Osteocyte (in vitro differentiated cells): ENCODE measurements at regions not wholly inside any gene's neighbourhood (a gene's known extent, or its start where the extent isn't known, plus 50 kb on each side); places are given as distances from the start of the nearest gene placed in this dataset.

Source experiments
- DNase-seq: peaks from one replicate; pipeline ENCODE4 v3.0.0; 2021; ENCODE audit warnings: mixed read lengths; ENCODE audit not compliant: unreplicated experiment; ENCODE audit errors: extremely low spot score
- H3K27ac Mint-ChIP-seq: one replicate; pipeline ENCODE4 v1.8.0; 2021; ENCODE audit warnings: mild to moderate bottlenecking, mixed read lengths; ENCODE audit not compliant: unreplicated experiment
- H3K27me3 Mint-ChIP-seq: one replicate; pipeline ENCODE4 v1.8.0; 2021; ENCODE audit warnings: mixed read lengths; ENCODE audit not compliant: unreplicated experiment
- H3K36me3 Mint-ChIP-seq: one replicate; pipeline ENCODE4 v1.8.0; 2021; ENCODE audit warnings: mixed read lengths; ENCODE audit not compliant: unreplicated experiment
- H3K4me1 Mint-ChIP-seq: one replicate; pipeline ENCODE4 v1.8.0; 2021; ENCODE audit warnings: mixed read lengths; ENCODE audit not compliant: unreplicated experiment
- H3K4me3 Mint-ChIP-seq: one replicate; pipeline ENCODE4 v1.8.0; 2021; ENCODE audit warnings: mild to moderate bottlenecking, moderate library complexity, mixed read lengths; ENCODE audit not compliant: unreplicated experiment
- H3K9me3 Mint-ChIP-seq: one replicate; pipeline ENCODE4 v1.8.0; 2021; ENCODE audit warnings: mixed read lengths; ENCODE audit not compliant: unreplicated experiment
- CTCF ChIP-seq: fragments of 200-600 bp; sonication (generic); IDR thresholded peaks from 2 replicates; pipeline ENCODE4 v1.5.0; 2021; ENCODE audit warnings: antibody characterized with exemption, mild to moderate bottlenecking, moderate library complexity

DNA sequence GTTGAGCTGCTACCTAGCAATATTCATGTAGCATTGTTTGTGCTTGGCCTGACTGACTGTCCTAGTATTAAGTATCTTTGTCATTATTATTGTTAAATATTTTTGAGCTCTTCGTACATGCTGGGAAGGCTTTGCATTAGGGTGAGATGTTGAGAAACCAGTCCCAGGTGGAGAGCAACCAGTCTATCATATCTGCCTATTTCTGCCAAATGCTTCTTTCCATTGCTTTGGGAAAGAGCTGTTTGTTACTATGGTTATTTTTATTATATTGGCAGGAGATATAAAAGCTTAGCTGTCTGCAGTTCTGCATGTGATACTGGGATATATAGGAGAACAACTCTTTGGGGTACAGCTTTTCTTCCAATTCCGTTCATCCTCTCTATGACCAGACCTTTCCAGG lies 85.1 kb downstream of the CLDN17 start:
- Mint-ChIP-seq H3K36me3 (no peaks in the 10 kb centered on the region), H3K27ac (no peak overlapping the region), H3K4me3 (no peak overlapping the region), H3K27me3 (peaks cover 17% of the 10 kb centered on the region), H3K9me3 (no peaks in the 10 kb centered on the region), H3K4me1 (no peaks in the 10 kb centered on the region)
- no peak for TF ChIP-seq CTCF
- DNase-seq, result no peak

GRCh38 chr21:30072496-30072895 lies 94.1 kb downstream of the CLDN17 start:
- Mint-ChIP-seq H3K27me3 (peaks cover 17% of the 10 kb centered on the region), H3K36me3 (no peaks in the 10 kb centered on the region), H3K9me3 (no peaks in the 10 kb centered on the region)

DNA sequence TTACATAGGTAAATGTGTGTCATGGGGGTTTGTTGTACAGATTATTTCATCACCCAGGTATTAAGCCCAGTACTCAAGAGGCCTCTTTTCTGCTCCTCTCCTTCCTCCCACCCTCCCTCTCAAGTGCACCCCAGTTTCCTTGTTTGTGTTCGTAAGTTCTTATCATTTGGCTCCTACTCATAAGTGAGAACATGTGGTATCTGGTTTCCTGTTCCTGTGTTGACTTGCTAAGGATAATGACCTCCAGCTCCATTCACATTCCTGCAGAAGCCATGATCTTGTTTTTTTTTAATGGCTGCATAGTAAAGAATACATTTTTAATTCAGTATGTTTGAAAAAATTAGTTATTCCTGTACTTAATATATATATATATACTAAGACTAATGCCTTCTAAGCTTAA lies 107.7 kb downstream of the CLDN17 start:
- no peaks in the 10 kb centered on the region for H3K4me1 Mint-ChIP-seq
- DNase-seq, result no peak
- no peaks in the 10 kb centered on the region for H3K27me3 Mint-ChIP-seq
- H3K36me3 Mint-ChIP-seq, result no peaks in the 10 kb centered on the region
- no peak overlapping the region for H3K4me3 Mint-ChIP-seq
- no peaks in the 10 kb centered on the region for H3K9me3 Mint-ChIP-seq
- no peak overlapping the region for H3K27ac Mint-ChIP-seq
- no peak for TF ChIP-seq CTCF

More at GRCh38 chr21:30072496-30072895, 94.1 kb downstream of the CLDN17 start:
- DNase-seq, result no peak
- Mint-ChIP-seq H3K4me3 (no peak overlapping the region), H3K4me1 (no peaks in the 10 kb centered on the region), H3K27ac (no peak overlapping the region)
- peak; percentile 58 for TF ChIP-seq CTCF

DNA sequence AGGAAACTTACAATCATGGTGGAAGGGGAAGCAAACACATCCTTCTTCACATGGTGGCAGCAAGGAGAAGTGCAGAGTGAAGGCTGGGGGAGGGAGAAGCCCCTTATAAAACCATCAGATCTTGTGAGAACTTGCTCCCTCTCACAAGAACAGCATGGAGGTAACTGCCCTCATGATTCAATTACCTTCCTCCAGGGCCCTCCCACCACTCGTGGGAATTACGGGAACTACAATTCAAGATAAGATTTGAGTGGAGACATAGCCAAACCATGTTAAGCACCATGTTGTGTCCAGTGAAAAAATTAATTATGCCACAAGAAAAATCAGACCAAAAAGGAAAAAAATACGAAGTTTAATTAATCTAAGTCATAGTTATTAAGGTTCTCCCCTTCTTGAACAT lies 109.5 kb downstream of the CLDN17 start:
- H3K4me3 Mint-ChIP-seq, result no peak overlapping the region
- TF ChIP-seq CTCF, result no peak
- no peaks in the 10 kb centered on the region for H3K27me3 Mint-ChIP-seq
- H3K9me3 Mint-ChIP-seq, result no peaks in the 10 kb centered on the region
- no peaks in the 10 kb centered on the region for H3K36me3 Mint-ChIP-seq
- no peak overlapping the region for H3K27ac Mint-ChIP-seq
- DNase-seq, result no peak
- H3K4me1 Mint-ChIP-seq, result no peaks in the 10 kb centered on the region

DNA sequence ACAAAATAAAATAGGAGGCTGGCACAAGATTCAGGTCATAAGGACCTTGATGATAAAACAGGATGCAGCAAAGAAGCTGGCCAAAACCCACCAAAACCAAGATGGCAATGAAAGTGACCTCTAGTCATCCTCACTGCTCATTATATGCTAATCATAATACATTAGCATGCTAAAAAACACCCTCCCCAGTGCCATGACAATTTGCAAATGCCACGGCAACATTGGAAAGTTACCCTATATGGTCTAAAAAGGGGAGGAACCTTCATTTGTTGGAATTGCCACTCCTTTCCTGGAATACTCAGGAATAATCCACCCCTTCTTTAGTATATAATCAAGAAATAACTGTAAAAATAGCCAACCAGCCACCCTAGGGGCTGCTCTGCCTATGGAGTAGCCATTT lies 108.8 kb upstream of the GRIK1 start:
- DNase-seq, result no peak
- H3K27me3 Mint-ChIP-seq, result peaks cover 29% of the 10 kb centered on the region
- no peaks in the 10 kb centered on the region for H3K9me3 Mint-ChIP-seq
- H3K36me3 Mint-ChIP-seq, result no peaks in the 10 kb centered on the region
- no peak overlapping the region for H3K27ac Mint-ChIP-seq
- H3K4me1 Mint-ChIP-seq, result no peaks in the 10 kb centered on the region
- TF ChIP-seq CTCF, result no peak
- H3K4me3 Mint-ChIP-seq, result no peak overlapping the region
